ENCODE measurements at regions not wholly inside any gene's neighbourhood (a gene's known extent, or its start where the extent isn't known, plus 50 kb on each side); places are given as distances from the start of the nearest gene placed in this dataset.

- Histone ChIP-seq H3K9me3 (no peaks in the 10 kb centered on the region), H3K27ac (no peak overlapping the region), H3K4me1 (peaks cover 31% of the 10 kb centered on the region), H3K4me3 (no peak overlapping the region), H3K27me3 (no peaks in the 10 kb centered on the region), H3K36me3 (no peaks in the 10 kb centered on the region)
- TF ChIP-seq POLR2A (IDR thresholded peaks at IDR 0.05) (no peak), POLR2AphosphoS5 (IDR thresholded peaks at IDR 0.05) (no peak), CTCF (IDR thresholded peaks at IDR 0.05) (no peak), EP300 (IDR thresholded peaks at IDR 0.05) (no peak)
- 64% methylated on average over 2 of the region's 2 CpGs for WGBS
- DNase-seq (ENCODE audit: low spot score in 2 of 2), result no peak
These were observed 670.0 kb upstream of the ACVR2A start for GRCh38 chr2:147174824-147175254.

- peaks cover 31% of the 10 kb centered on the region for H3K4me1 ChIP-seq
- TF ChIP-seq EP300 (IDR thresholded peaks at IDR 0.05) (no peak), POLR2A (IDR thresholded peaks at IDR 0.05) (no peak), POLR2AphosphoS5 (IDR thresholded peaks at IDR 0.05) (no peak), CTCF (IDR thresholded peaks at IDR 0.05) (no peak)
- no peak overlapping the region for H3K27ac ChIP-seq
- no peak for DNase-seq (ENCODE audit: low spot score in 2 of 2)
- 93% methylated on average over 2 of the region's 2 CpGs for WGBS
- H3K9me3 ChIP-seq, result no peaks in the 10 kb centered on the region
- no peaks in the 10 kb centered on the region for H3K27me3 ChIP-seq
- H3K36me3 ChIP-seq, result no peaks in the 10 kb centered on the region
- no peak overlapping the region for H3K4me3 ChIP-seq
These were observed 671.0 kb upstream of the ACVR2A start for GRCh38 chr2:147173798-147174197.

- WGBS, result 47% methylated on average over 1 of the region's 1 CpG
- no peak overlapping the region for H3K4me3 ChIP-seq
- H3K4me1 ChIP-seq, result peaks cover 31% of the 10 kb centered on the region
- no peaks in the 10 kb centered on the region for H3K27me3 ChIP-seq
- peak overlapping the region; percentile 38 for H3K27ac ChIP-seq
- DNase-seq (ENCODE audit: low spot score in 2 of 2), result no peak
- no peaks in the 10 kb centered on the region for H3K9me3 ChIP-seq
- no peaks in the 10 kb centered on the region for H3K36me3 ChIP-seq
- TF ChIP-seq POLR2A (IDR thresholded peaks at IDR 0.05) (no peak), CTCF (IDR thresholded peaks at IDR 0.05) (no peak), EP300 (IDR thresholded peaks at IDR 0.05) (no peak), POLR2AphosphoS5 (IDR thresholded peaks at IDR 0.05) (no peak)
These were observed 671.6 kb upstream of the ACVR2A start for GRCh38 chr2:147173189-147173581.

GRCh38 chr2:147172493-147173188 is 672.2 kb upstream of the ACVR2A start:
- no peak for DNase-seq (ENCODE audit: low spot score in 2 of 2)
- peak overlapping the region; percentile 69 for H3K27ac ChIP-seq
- H3K4me3 ChIP-seq, result no peak overlapping the region
- TF ChIP-seq POLR2A (IDR thresholded peaks at IDR 0.05) (no peak), POLR2AphosphoS5 (IDR thresholded peaks at IDR 0.05) (no peak), EP300 (IDR thresholded peaks at IDR 0.05) (no peak), CTCF (IDR thresholded peaks at IDR 0.05) (no peak)
- H3K9me3 ChIP-seq, result no peaks in the 10 kb centered on the region
- H3K27me3 ChIP-seq, result no peaks in the 10 kb centered on the region
- 38% methylated on average over 9 of the region's 9 CpGs for WGBS
- peaks cover 28% of the 10 kb centered on the region for H3K4me1 ChIP-seq
- H3K36me3 ChIP-seq, result no peaks in the 10 kb centered on the region

- peaks cover 24% of the 10 kb centered on the region for H3K4me1 ChIP-seq
- WGBS, result 54% methylated on average over 3 of the region's 3 CpGs
- no peaks in the 10 kb centered on the region for H3K27me3 ChIP-seq
- H3K27ac ChIP-seq, result peak overlapping the region; percentile 69
- H3K9me3 ChIP-seq, result no peaks in the 10 kb centered on the region
- no peaks in the 10 kb centered on the region for H3K36me3 ChIP-seq
- TF ChIP-seq EP300 (IDR thresholded peaks at IDR 0.05) (no peak), POLR2A (IDR thresholded peaks at IDR 0.05) (no peak), CTCF (IDR thresholded peaks at IDR 0.05) (no peak), POLR2AphosphoS5 (IDR thresholded peaks at IDR 0.05) (no peak)
- DNase-seq (ENCODE audit: low spot score in 2 of 2), result no peak
- no peak overlapping the region for H3K4me3 ChIP-seq
These were observed 672.9 kb upstream of the ACVR2A start for GRCh38 chr2:147171941-147172340.

All from suprapubic skin (tissue), 4 donors.